Esophagus squamous epithelium (tissue), 5 donors: ENCODE measurements at regions not wholly inside any gene's neighbourhood (a gene's known extent, or its start where the extent isn't known, plus 50 kb on each side); places are given as distances from the start of the nearest gene placed in this dataset.

ENCODE experiments used
- DNase-seq: peaks from one replicate; lab custom pipeline; 2025; lab: John Stamatoyannopoulos, UW
- H3K27ac ChIP-seq, 4 donors: fragments of 200-600 bp; sonication (generic); one replicate each; pipeline ENCODE4 v1.5.1; 2016 to 2019; ENCODE audit warnings: mild to moderate bottlenecking in 1 of 4
- H3K27me3 ChIP-seq, 4 donors: fragments of 200-600 bp; sonication (generic); 1 replicate in 3 of 4; 2 replicates in 1 of 4; pipeline versions ENCODE4 v1.5.1 to v1.6.0; 2017 to 2021; ENCODE audit warnings: antibody characterized with exemption in 1 of 4
- H3K36me3 ChIP-seq, 3 donors: fragments of 200-600 bp; sonication (generic); one replicate each; pipeline ENCODE4 v1.5.1; 2016 to 2019
- H3K4me1 ChIP-seq, 3 donors: fragments of 200-600 bp; sonication (generic); one replicate each; pipeline ENCODE4 v1.5.1; 2017 to 2019
- H3K4me3 ChIP-seq, 4 donors: fragments of 200-600 bp; sonication (generic); 1 replicate in 3 of 4; 2 replicates in 1 of 4; pipeline ENCODE4 v1.5.1; 2016 to 2019; ENCODE audit warnings: mild to moderate bottlenecking in 2 of 4, moderate library complexity in 1 of 4
- H3K9me3 ChIP-seq, 3 donors: fragments of 200-600 bp; sonication (generic); one replicate each; pipeline ENCODE4 v1.5.1; 2016 to 2019
- POLR2A ChIP-seq, 4 donors: fragments of 450-650 bp; IDR thresholded peaks; one replicate each; pipeline ENCODE4 v1.6.1; 2017; ENCODE audit warnings: antibody characterized with exemption in 4 of 4, mild to moderate bottlenecking in 4 of 4, moderate library complexity in 3 of 4
- WGBS, 2 donors: methylation state at CpG; one replicate each; pipeline ENCODE4 v1.1.5; 2018; 5-methylcytosine and 5-hydroxymethylcytosine counted together
- intact Hi-C: fragments of 100-400 bp; cut with DNase I; formaldehyde crosslinking; loops from one replicate; pipeline ENCODE4 v1.15.0; 2022
- TF ChIP-seq, protein P1 (sequence below), 6 experiments: fragments of 450-650 bp in 4 of 6; fragments of 200-600 bp in 2 of 6; sonication (generic) in 2 of 6; IDR thresholded peaks; one replicate each; pipeline ENCODE4 v1.5.1; 2016 to 2019; ENCODE audit warnings: antibody characterized with exemption in 6 of 6, mild to moderate bottlenecking in 4 of 6, moderate library complexity in 4 of 6
- donor health status: DM: yes; HTN: yes; CAD: no.

GRCh38 chr5:33319151-33319550 is 121.6 kb upstream of the TARS1 start:
- DNase-seq: no peak
- no peaks in the 10 kb centered on the region for H3K36me3 ChIP-seq
- H3K4me1 ChIP-seq: peaks cover 3 to 33% (median 12%) of the 10 kb centered on the region in 3 donors
- no peaks in the 10 kb centered on the region for H3K27me3 ChIP-seq
- no peaks in the 10 kb centered on the region for H3K9me3 ChIP-seq
- WGBS, 2 donors: 68 to 83% methylated on average over 1 of the region's 1 CpG
- TF ChIP-seq POLR2A (IDR thresholded peaks at IDR 0.05): no peak
- TF ChIP-seq, protein P1, sequence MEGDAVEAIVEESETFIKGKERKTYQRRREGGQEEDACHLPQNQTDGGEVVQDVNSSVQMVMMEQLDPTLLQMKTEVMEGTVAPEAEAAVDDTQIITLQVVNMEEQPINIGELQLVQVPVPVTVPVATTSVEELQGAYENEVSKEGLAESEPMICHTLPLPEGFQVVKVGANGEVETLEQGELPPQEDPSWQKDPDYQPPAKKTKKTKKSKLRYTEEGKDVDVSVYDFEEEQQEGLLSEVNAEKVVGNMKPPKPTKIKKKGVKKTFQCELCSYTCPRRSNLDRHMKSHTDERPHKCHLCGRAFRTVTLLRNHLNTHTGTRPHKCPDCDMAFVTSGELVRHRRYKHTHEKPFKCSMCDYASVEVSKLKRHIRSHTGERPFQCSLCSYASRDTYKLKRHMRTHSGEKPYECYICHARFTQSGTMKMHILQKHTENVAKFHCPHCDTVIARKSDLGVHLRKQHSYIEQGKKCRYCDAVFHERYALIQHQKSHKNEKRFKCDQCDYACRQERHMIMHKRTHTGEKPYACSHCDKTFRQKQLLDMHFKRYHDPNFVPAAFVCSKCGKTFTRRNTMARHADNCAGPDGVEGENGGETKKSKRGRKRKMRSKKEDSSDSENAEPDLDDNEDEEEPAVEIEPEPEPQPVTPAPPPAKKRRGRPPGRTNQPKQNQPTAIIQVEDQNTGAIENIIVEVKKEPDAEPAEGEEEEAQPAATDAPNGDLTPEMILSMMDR (IDR thresholded peaks at IDR 0.05): no peak
- peak overlapping the region in 1 of 4 donors; percentile 81 for H3K27ac ChIP-seq
- H3K4me3 ChIP-seq: no peak overlapping the region
- intact Hi-C loops: no loop called here

- no peak for DNase-seq
- Histone ChIP-seq H3K27me3 (no peaks in the 10 kb centered on the region), H3K9me3 (no peaks in the 10 kb centered on the region), H3K4me3 (no peak overlapping the region), H3K27ac (peak overlapping the region; percentile 23 to 81 (median 58)), H3K36me3 (no peaks in the 10 kb centered on the region), H3K4me1 (peaks cover 3 to 33% (median 12%) of the 10 kb centered on the region in 3 donors)
- WGBS, 2 donors: 53 to 58% methylated on average over 1 of the region's 1 CpG
- no peak for TF ChIP-seq POLR2A (IDR thresholded peaks at IDR 0.05)
- TF ChIP-seq, protein P1 (IDR thresholded peaks at IDR 0.05): no peak
- intact Hi-C loops: no loop called here
Measured at GRCh38 chr5:33319841-33320240, 120.9 kb upstream of the TARS1 start.

GRCh38 chr5:33321026-33321425 is 119.7 kb upstream of the TARS1 start:
- TF ChIP-seq, protein P1 (IDR thresholded peaks at IDR 0.05): no peak
- no peak for TF ChIP-seq POLR2A (IDR thresholded peaks at IDR 0.05)
- intact Hi-C loops: no loop called here
- Histone ChIP-seq H3K27ac (peak overlapping the region in 3 of 4 donors; percentile 46 to 76 (median 69)), H3K4me1 (peaks cover 3 to 33% (median 12%) of the 10 kb centered on the region in 3 donors), H3K4me3 (no peak overlapping the region), H3K9me3 (no peaks in the 10 kb centered on the region), H3K36me3 (no peaks in the 10 kb centered on the region), H3K27me3 (no peaks in the 10 kb centered on the region)
- no peak for DNase-seq
- 13 to 55% methylated on average over 1 of the region's 1 CpG for WGBS, 2 donors

- intact Hi-C loops: no loop called here
- Histone ChIP-seq H3K4me3 (no peak overlapping the region), H3K27me3 (no peaks in the 10 kb centered on the region), H3K4me1 (peaks cover 3 to 29% (median 12%) of the 10 kb centered on the region in 3 donors), H3K9me3 (no peaks in the 10 kb centered on the region), H3K27ac (peak overlapping the region in 1 of 4 donors; percentile 58), H3K36me3 (no peaks in the 10 kb centered on the region)
- TF ChIP-seq, protein P1 (IDR thresholded peaks at IDR 0.05): no peak
- no peak for TF ChIP-seq POLR2A (IDR thresholded peaks at IDR 0.05)
- DNase-seq: no peak
- 82% methylated on average over 4 of the region's 4 CpGs for WGBS, 2 donors
Measured at GRCh38 chr5:33322632-33323031, 118.1 kb upstream of the TARS1 start.

- Histone ChIP-seq H3K4me3 (no peak overlapping the region), H3K36me3 (no peaks in the 10 kb centered on the region), H3K27me3 (no peaks in the 10 kb centered on the region), H3K27ac (peak overlapping the region in 1 of 4 donors; percentile 40), H3K4me1 (peaks cover 3 to 27% (median 8%) of the 10 kb centered on the region in 3 donors), H3K9me3 (no peaks in the 10 kb centered on the region)
- no peak for DNase-seq
- TF ChIP-seq POLR2A (IDR thresholded peaks at IDR 0.05): no peak
- TF ChIP-seq, protein P1 (IDR thresholded peaks at IDR 0.05): no peak
- intact Hi-C loops: no loop called here
- WGBS, 2 donors: 57 to 67% methylated on average over 2 of the region's 2 CpGs
Measured at GRCh38 chr5:33324667-33325307, 116.0 kb upstream of the TARS1 start.
